SU-DHL-6 (cell line): ENCODE measurements at regions not wholly inside any gene's neighbourhood (a gene's known extent, or its start where the extent isn't known, plus 50 kb on each side); places are given as distances from the start of the nearest gene placed in this dataset.

Source experiments
- H2AFZ ChIP-seq: fragments of 200-600 bp; sonication (generic); 2 replicates; pipeline ENCODE4 v1.6.1; 2014; ENCODE audit warnings: low read depth, mild to moderate bottlenecking, moderate library complexity, mixed read lengths, antibody characterized with exemption, low read length; ENCODE audit not compliant: severe bottlenecking
- H3F3A ChIP-seq: fragments of 200-600 bp; shearing (Covaris generic); 2 replicates; pipeline ENCODE4 v1.6.0; 2016; ENCODE audit warnings: antibody characterized with exemption, mild to moderate bottlenecking; ENCODE audit not compliant: insufficient read depth
- H3K27ac ChIP-seq: fragments of 200-600 bp; sonication (generic); 2 replicates; pipeline ENCODE4 v1.5.1; 2016; ENCODE audit warnings: low read depth, mild to moderate bottlenecking, low read length, moderate library complexity, mixed read lengths
- H3K27me3 ChIP-seq: fragments of 200-600 bp; sonication (generic), shearing (Covaris generic); 2 replicates; pipeline ENCODE4 v1.6.0; 2014; ENCODE audit warnings: mild to moderate bottlenecking, low read length
- H3K36me3 ChIP-seq: fragments of 200-600 bp; sonication (generic); 2 replicates; pipeline ENCODE4 v1.6.1; 2014; ENCODE audit warnings: mild to moderate bottlenecking, low read length, mixed read lengths
- H3K4me2 ChIP-seq: fragments of 300-600, 200-600 bp; shearing (Covaris generic), sonication (generic); 2 replicates; pipeline ENCODE4 v1.6.0; 2014; ENCODE audit warnings: low read length, low read depth, mild to moderate bottlenecking; ENCODE audit not compliant: poor library complexity, severe bottlenecking
- H3K4me3 ChIP-seq: fragments of 200-600 bp; sonication (generic); 2 replicates; pipeline ENCODE4 v1.5.1; 2014; ENCODE audit warnings: antibody characterized with exemption, low read length, mild to moderate bottlenecking, mixed read lengths; ENCODE audit not compliant: insufficient read depth, poor library complexity, severe bottlenecking
- H3K79me2 ChIP-seq: fragments of 200-600 bp; sonication (generic); 2 replicates; pipeline ENCODE4 v1.6.1; 2014; ENCODE audit warnings: mild to moderate bottlenecking, low read length, moderate library complexity; ENCODE audit not compliant: insufficient read depth
- H3K9ac ChIP-seq: fragments of 200-600 bp; sonication (generic); 2 replicates; pipeline ENCODE4 v1.7.0; 2014; ENCODE audit warnings: mild to moderate bottlenecking, low read length
- H3K9me2 ChIP-seq: fragments of 200-600 bp; sonication (generic); replicated peaks from 2 replicates; pipeline ENCODE4 v1.6.1; 2014; ENCODE audit warnings: low read length; ENCODE audit not compliant: insufficient read depth
- H3K9me3 ChIP-seq: fragments of 200-600 bp; sonication (generic); 2 replicates; pipeline ENCODE4 v1.6.1; 2014; ENCODE audit warnings: low read length, mixed read lengths; ENCODE audit not compliant: insufficient read depth
- H4K20me1 ChIP-seq: fragments of 200-600 bp; sonication (generic); 2 replicates; pipeline ENCODE4 v1.6.1; 2014; ENCODE audit warnings: low read depth, mild to moderate bottlenecking, antibody characterized with exemption, low read length, moderate library complexity, mixed read lengths
- CTCF ChIP-seq: fragments of 200-600 bp; sonication (generic); IDR thresholded peaks from one replicate; pipeline ENCODE4 v1.5.1; 2017; ENCODE audit warnings: antibody characterized with exemption, mild to moderate bottlenecking, low read length, moderate library complexity; ENCODE audit not compliant: insufficient read depth, poor library complexity, severe bottlenecking
- EZH2phosphoT487 ChIP-seq: fragments of 200-600 bp; sonication (generic), shearing (Covaris generic); conservative IDR thresholded peaks from 2 replicates; pipeline ENCODE4 v1.6.1; 2018; ENCODE audit warnings: mild to moderate bottlenecking, antibody characterized with exemption, low read length, moderate library complexity, mixed read lengths

- Histone ChIP-seq H3K9me3 (no peaks in the 10 kb centered on the region), H4K20me1 (no peaks in the 10 kb centered on the region), H3F3A (peaks cover 3% of the 10 kb centered on the region), H3K36me3 (no peaks in the 10 kb centered on the region), H3K27me3 (no peaks in the 10 kb centered on the region), H3K9me2 (no peaks in the 10 kb centered on the region), H3K79me2 (no peaks in the 10 kb centered on the region), H3K9ac (no peak overlapping the region), H2AFZ (no peak overlapping the region), H3K4me2 (no peak overlapping the region), H3K27ac (no peak overlapping the region), H3K4me3 (no peak overlapping the region)
- TF ChIP-seq EZH2phosphoT487 (no peak), CTCF (no peak)
These were observed 181.6 kb upstream of the NFE2L3 start for GRCh38 chr7:25970356-25970755.

- H3F3A ChIP-seq = peaks cover 3% of the 10 kb centered on the region
- no peak overlapping the region for H3K9ac ChIP-seq
- no peaks in the 10 kb centered on the region for H3K27me3 ChIP-seq
- TF ChIP-seq EZH2phosphoT487 = no peak
- no peak for TF ChIP-seq CTCF
- no peak overlapping the region for H2AFZ ChIP-seq
- no peaks in the 10 kb centered on the region for H4K20me1 ChIP-seq
- H3K27ac ChIP-seq = no peak overlapping the region
- H3K9me3 ChIP-seq = no peaks in the 10 kb centered on the region
- no peaks in the 10 kb centered on the region for H3K9me2 ChIP-seq
- no peaks in the 10 kb centered on the region for H3K36me3 ChIP-seq
- no peaks in the 10 kb centered on the region for H3K79me2 ChIP-seq
- no peak overlapping the region for H3K4me2 ChIP-seq
- H3K4me3 ChIP-seq = no peak overlapping the region
These were observed 181.1 kb upstream of the NFE2L3 start for GRCh38 chr7:25970911-25971310.

DNA sequence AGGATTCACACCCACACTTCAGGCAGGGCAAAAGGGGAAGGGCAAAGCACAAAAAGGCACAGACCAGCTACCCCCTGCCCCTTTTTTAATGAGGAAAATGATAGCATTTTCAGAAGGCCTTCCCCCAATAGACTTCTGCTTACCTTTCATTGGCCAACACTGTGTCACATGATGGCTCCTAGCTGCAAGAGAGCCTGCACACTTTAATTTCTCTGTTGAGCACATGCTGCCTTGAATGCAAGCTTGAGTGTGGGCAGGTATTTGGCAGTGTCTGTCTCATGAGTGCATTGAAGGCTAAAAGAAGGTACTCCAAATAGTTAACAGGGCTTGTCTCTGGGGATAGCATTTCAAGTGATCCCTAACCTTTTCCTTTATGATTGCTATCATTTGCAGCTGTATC is 175.4 kb upstream of the NFE2L3 start:
- Histone ChIP-seq H3K9me3 (peaks cover 10% of the 10 kb centered on the region), H3K9ac (no peak overlapping the region), H3F3A (no peaks in the 10 kb centered on the region; the same call in 1 of the 2 replicates), H3K27me3 (no peaks in the 10 kb centered on the region), H2AFZ (no peak overlapping the region), H3K27ac (no peak overlapping the region), H3K79me2 (no peaks in the 10 kb centered on the region), H3K9me2 (no peaks in the 10 kb centered on the region), H3K4me3 (no peak overlapping the region), H3K36me3 (no peaks in the 10 kb centered on the region), H4K20me1 (no peaks in the 10 kb centered on the region), H3K4me2 (no peak overlapping the region)
- TF ChIP-seq EZH2phosphoT487 = no peak
- no peak for TF ChIP-seq CTCF

DNA sequence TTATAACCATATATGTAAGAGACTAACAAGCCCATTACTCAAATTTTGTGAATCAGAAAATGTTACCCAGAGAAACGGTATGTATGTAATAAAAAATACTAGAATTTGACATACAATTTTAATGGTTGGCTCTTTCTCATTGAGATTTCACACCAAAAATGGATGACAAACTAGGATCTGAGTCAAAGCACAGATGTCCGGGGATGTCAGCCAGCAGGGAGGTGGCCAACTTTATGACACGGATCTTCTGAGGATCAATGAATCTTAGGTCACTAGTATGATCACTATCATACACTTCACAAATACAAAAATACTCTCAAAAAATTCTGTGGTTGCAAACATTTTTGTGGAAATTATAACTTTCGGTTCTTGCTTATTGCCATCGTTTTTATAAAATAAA is 173.5 kb upstream of the NFE2L3 start:
- H3K4me3 ChIP-seq = no peak overlapping the region
- no peak overlapping the region for H3K4me2 ChIP-seq
- no peak overlapping the region for H2AFZ ChIP-seq
- H3K9me2 ChIP-seq = no peaks in the 10 kb centered on the region
- H4K20me1 ChIP-seq = no peaks in the 10 kb centered on the region
- no peaks in the 10 kb centered on the region for H3K79me2 ChIP-seq
- TF ChIP-seq EZH2phosphoT487 = no peak
- TF ChIP-seq CTCF = no peak
- no peak overlapping the region for H3K27ac ChIP-seq
- H3K27me3 ChIP-seq = no peaks in the 10 kb centered on the region
- H3F3A ChIP-seq = no peaks in the 10 kb centered on the region
- H3K36me3 ChIP-seq = no peaks in the 10 kb centered on the region
- H3K9me3 ChIP-seq = peaks cover 10% of the 10 kb centered on the region
- no peak overlapping the region for H3K9ac ChIP-seq
